WTC11 (cell line): ENCODE measurements at regions not wholly inside any gene's neighbourhood (a gene's known extent, or its start where the extent isn't known, plus 50 kb on each side); places are given as distances from the start of the nearest gene placed in this dataset.

ENCODE experiments used
- ATAC-seq: fragments of 200-7000 bp; cut with Tn5 transposase; 2 replicates; pipeline ENCODE4 v1.10.0; 2021; ENCODE audit warnings: mild to moderate bottlenecking, moderate library complexity
- CTCF ChIA-PET: fragments of 300-600 bp; sonication (Branson Sonifier 250); formaldehyde crosslinking; loops from one replicate; lab custom pipeline; 2021; ENCODE audit warnings: antibody characterized with exemption; lab: Charles Lee
- POLR2A ChIA-PET: fragments of 350-600 bp; sonication (Branson Sonifier 250); formaldehyde crosslinking; loops from one replicate; lab custom pipeline; 2021; ENCODE audit warnings: antibody characterized with exemption; lab: Charles Lee
- DNase-seq: peaks from one replicate; pipeline ENCODE4 v3.0.0; 2021; ENCODE audit warnings: low spot score
- H3K27ac Mint-ChIP-seq: 2 replicates; pipeline ENCODE4 v1.8.0; 2021; ENCODE audit warnings: mixed read lengths
- H3K27me3 Mint-ChIP-seq: 2 replicates; pipeline ENCODE4 v1.8.0; 2021; ENCODE audit warnings: low read depth, mild to moderate bottlenecking, moderate library complexity, mixed read lengths
- H3K36me3 Mint-ChIP-seq: 2 replicates; pipeline ENCODE4 v1.8.0; 2021; ENCODE audit warnings: mixed read lengths
- H3K4me1 Mint-ChIP-seq: 2 replicates; pipeline ENCODE4 v1.8.0; 2022; ENCODE audit warnings: mixed read lengths
- H3K4me3 Mint-ChIP-seq: 2 replicates; pipeline ENCODE4 v1.8.0; 2021; ENCODE audit warnings: mild to moderate bottlenecking, moderate library complexity, mixed read lengths
- H3K9me3 Mint-ChIP-seq: 2 replicates; pipeline ENCODE4 v1.8.0; 2021; ENCODE audit warnings: mixed read lengths
- CDX4 ChIP-seq: fragments of 250-450 bp; sonication (Bioruptor Pico); IDR thresholded peaks from 2 replicates; pipeline ENCODE4 v1.9.0; 2021; ENCODE audit warnings: moderate library complexity, mild to moderate bottlenecking, inconsistent platforms, borderline replicate concordance
- CREM ChIP-seq: sonication (generic); formaldehyde crosslinking; IDR thresholded peaks from 2 replicates; pipeline ENCODE4 v1.8.1; 2022; ENCODE audit warnings: mild to moderate bottlenecking, missing genetic modification reagents, moderate library complexity
- FOXP1 ChIP-seq: sonication (generic); formaldehyde crosslinking; IDR thresholded peaks from 2 replicates; pipeline ENCODE4 v1.8.0; 2022; ENCODE audit warnings: missing genetic modification reagents, mild to moderate bottlenecking, moderate library complexity, borderline replicate concordance
- HMGA2 ChIP-seq: fragments of 250-450 bp; sonication (Bioruptor Pico); IDR thresholded peaks from 2 replicates; pipeline ENCODE4 v1.4.0; 2021; ENCODE audit warnings: mild to moderate bottlenecking, moderate library complexity
- JUN ChIP-seq: sonication (generic); formaldehyde crosslinking; IDR thresholded peaks from 2 replicates; pipeline ENCODE4 v1.8.0; 2023; ENCODE audit warnings: mild to moderate bottlenecking, missing genetic modification reagents
- NFYB ChIP-seq: sonication (generic); formaldehyde crosslinking; conservative IDR thresholded peaks from 2 replicates; pipeline ENCODE4 v1.8.0; 2022; ENCODE audit warnings: low read depth, missing genetic modification reagents
- STAT6 ChIP-seq: sonication (generic); formaldehyde crosslinking; conservative IDR thresholded peaks from 2 replicates; pipeline ENCODE4 v1.8.1; 2023; ENCODE audit warnings: mild to moderate bottlenecking, low read depth, missing genetic modification reagents, moderate library complexity
- TCF7 ChIP-seq: sonication (generic); formaldehyde crosslinking; IDR thresholded peaks from 2 replicates; pipeline ENCODE4 v1.8.0; 2022; ENCODE audit warnings: mild to moderate bottlenecking, low read depth, missing genetic modification reagents, moderate library complexity
- TEAD4 ChIP-seq: sonication (generic); formaldehyde crosslinking; IDR thresholded peaks from 2 replicates; pipeline ENCODE4 v1.8.0; 2022; ENCODE audit warnings: mild to moderate bottlenecking, missing genetic modification reagents
- ZNF317 ChIP-seq: sonication (generic); formaldehyde crosslinking; IDR thresholded peaks from 2 replicates; pipeline ENCODE4 v1.8.1; 2023; ENCODE audit warnings: low read depth, mild to moderate bottlenecking, moderate library complexity, missing genetic modification reagents, borderline replicate concordance
- ZNF416 ChIP-seq: fragments of 250-450 bp; sonication (Bioruptor Pico); IDR thresholded peaks from 2 replicates; pipeline ENCODE4 v1.9.0; 2021; ENCODE audit warnings: mild to moderate bottlenecking, inconsistent platforms
- ZNF532 ChIP-seq: fragments of 250-450 bp; sonication (Bioruptor Pico); IDR thresholded peaks from 2 replicates; pipeline ENCODE4 v1.9.0; 2021; ENCODE audit warnings: mild to moderate bottlenecking, borderline replicate concordance
- TF ChIP-seq, protein P1 (sequence below): sonication (generic); formaldehyde crosslinking; IDR thresholded peaks from 2 replicates; pipeline ENCODE4 v1.8.1; 2022; ENCODE audit warnings: mild to moderate bottlenecking, missing genetic modification reagents, moderate library complexity, borderline replicate concordance
- TF ChIP-seq, protein P2 (sequence below): sonication (generic); formaldehyde crosslinking; IDR thresholded peaks from 2 replicates; pipeline ENCODE4 v1.8.1; 2022; ENCODE audit warnings: low read depth, missing genetic modification reagents, borderline replicate concordance

DNA sequence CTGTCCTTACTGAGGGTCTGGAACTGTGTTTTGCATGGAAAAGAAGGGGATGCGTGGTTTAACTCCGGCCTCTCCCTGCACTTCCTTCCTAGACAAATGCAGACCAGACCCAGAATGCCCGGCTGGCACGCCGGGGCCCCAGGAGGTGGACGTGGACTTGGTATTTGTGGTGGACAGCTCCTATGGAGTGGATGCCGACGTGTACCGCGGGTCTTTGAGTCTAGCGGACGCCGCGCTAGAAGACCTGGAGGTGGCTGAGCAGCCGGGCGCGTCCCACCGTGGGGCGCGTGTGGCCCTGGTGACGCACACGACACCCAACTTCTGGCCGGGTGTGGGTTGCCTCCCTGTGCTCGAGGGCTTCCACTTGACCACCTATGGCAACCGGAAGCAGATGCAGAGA is 81.8 kb upstream of the COL6A5 start:
- no peak overlapping the region for H3K27ac Mint-ChIP-seq

More for the DNA sequence above, 81.8 kb upstream of the COL6A5 start:
- DNase-seq: no peak
- ATAC-seq: no peak
- Mint-ChIP-seq H3K4me1 (peaks cover 13% of the 10 kb centered on the region), H3K9me3 (no peaks in the 10 kb centered on the region), H3K4me3 (no peak overlapping the region), H3K36me3 (no peaks in the 10 kb centered on the region), H3K27me3 (no peaks in the 10 kb centered on the region)
- POLR2A ChIA-PET: no interaction called here
- CTCF ChIA-PET: interaction anchor here (1.1 to 3.3 kb wide), 2 partner anchors 12 kb away, joined by 7 to 13 read pairs; no protein-coding TSS in a partner anchor
- TF ChIP-seq ZNF317 (CRISPR knock-in tag) (no peak), CDX4 (no peak), ZNF532 (no peak), HMGA2 (CRISPR knock-in tag) (no peak), STAT6 (no peak), NFYB (CRISPR knock-in tag) (no peak), FOXP1 (no peak), JUN (no peak), TEAD4 (CRISPR knock-in tag) (no peak), ZNF416 (no peak), TCF7 (CRISPR knock-in tag) (no peak), CREM (no peak)
- TF ChIP-seq, protein P1, sequence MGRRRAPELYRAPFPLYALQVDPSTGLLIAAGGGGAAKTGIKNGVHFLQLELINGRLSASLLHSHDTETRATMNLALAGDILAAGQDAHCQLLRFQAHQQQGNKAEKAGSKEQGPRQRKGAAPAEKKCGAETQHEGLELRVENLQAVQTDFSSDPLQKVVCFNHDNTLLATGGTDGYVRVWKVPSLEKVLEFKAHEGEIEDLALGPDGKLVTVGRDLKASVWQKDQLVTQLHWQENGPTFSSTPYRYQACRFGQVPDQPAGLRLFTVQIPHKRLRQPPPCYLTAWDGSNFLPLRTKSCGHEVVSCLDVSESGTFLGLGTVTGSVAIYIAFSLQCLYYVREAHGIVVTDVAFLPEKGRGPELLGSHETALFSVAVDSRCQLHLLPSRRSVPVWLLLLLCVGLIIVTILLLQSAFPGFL (CRISPR knock-in tag): no peak
- TF ChIP-seq, protein P2, sequence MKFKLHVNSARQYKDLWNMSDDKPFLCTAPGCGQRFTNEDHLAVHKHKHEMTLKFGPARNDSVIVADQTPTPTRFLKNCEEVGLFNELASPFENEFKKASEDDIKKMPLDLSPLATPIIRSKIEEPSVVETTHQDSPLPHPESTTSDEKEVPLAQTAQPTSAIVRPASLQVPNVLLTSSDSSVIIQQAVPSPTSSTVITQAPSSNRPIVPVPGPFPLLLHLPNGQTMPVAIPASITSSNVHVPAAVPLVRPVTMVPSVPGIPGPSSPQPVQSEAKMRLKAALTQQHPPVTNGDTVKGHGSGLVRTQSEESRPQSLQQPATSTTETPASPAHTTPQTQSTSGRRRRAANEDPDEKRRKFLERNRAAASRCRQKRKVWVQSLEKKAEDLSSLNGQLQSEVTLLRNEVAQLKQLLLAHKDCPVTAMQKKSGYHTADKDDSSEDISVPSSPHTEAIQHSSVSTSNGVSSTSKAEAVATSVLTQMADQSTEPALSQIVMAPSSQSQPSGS: no peak
